ENCODE measurements at regions not wholly inside any gene's neighbourhood (a gene's known extent, or its start where the extent isn't known, plus 50 kb on each side); places are given as distances from the start of the nearest gene placed in this dataset.

- H2AK9ac ChIP-seq (replicated peaks; ENCODE audit: low read depth, low read length, poor library complexity): no peak overlapping the region
- no peak overlapping the region for H3K4me3 ChIP-seq (ENCODE audit: insufficient read depth, low read depth, low read length)
- H3K18ac ChIP-seq (ENCODE audit: low read depth, low read length): no peak overlapping the region
- H3K14ac ChIP-seq (replicated peaks; ENCODE audit: low read depth, low read length): no peak overlapping the region
- H2BK15ac ChIP-seq (ENCODE audit: low read depth, low read length): no peak overlapping the region
- in situ Hi-C loops (cut with MboI; ENCODE audit: low sequenced_read_pairs): no loop called here
- no peaks in the 10 kb centered on the region for H3K9me1 ChIP-seq (ENCODE audit: insufficient read depth, low read length)
- no peak for DNase-seq
- ATAC-seq (ENCODE audit: low read depth): no peak
- ChIA-PET CTCF (no interaction called here), POLR2A (ENCODE audit: unreplicated experiment) (no interaction called here)
- no peak overlapping the region for H3K9ac ChIP-seq (ENCODE audit: low read depth, low read length)
- H3K23ac ChIP-seq (ENCODE audit: low read depth, low read length): no peak overlapping the region
- H4K20me1 ChIP-seq (ENCODE audit: insufficient read depth, low read length): no peaks in the 10 kb centered on the region
- no TSS peak for BruUV-seq (replicated peaks)
- H2BK120ac ChIP-seq (ENCODE audit: low read depth, low read length): no peak overlapping the region
- intact Hi-C loops (cut with micrococcal nuclease): no loop called here
- H3K79me1 ChIP-seq (ENCODE audit: low read depth in 1 of 2, low read length in 2 of 2): no peaks in the 10 kb centered on the region
- dilution Hi-C loops (cut with HindIII; ENCODE audit: low sequenced_read_pairs, unreplicated experiment): no loop called here
- H2BK5ac ChIP-seq (ENCODE audit: low read depth, low read length, poor library complexity, severe bottlenecking): no peak overlapping the region
- H3K56ac ChIP-seq (ENCODE audit: extremely low read depth, insufficient read depth, low read length): no peak overlapping the region
- no peak overlapping the region for H4K8ac ChIP-seq (ENCODE audit: low read depth in 2 of 2, low read length in 2 of 2)
- H3K27ac ChIP-seq (ENCODE audit: insufficient read depth, low read length): no peak overlapping the region
- H3K4ac ChIP-seq (ENCODE audit: low read depth, low read length): no peak overlapping the region
- H4K91ac ChIP-seq (ENCODE audit: insufficient read depth, low read depth, low read length): no peak overlapping the region
- no peaks in the 10 kb centered on the region for H3K27me3 ChIP-seq (ENCODE audit: control insufficient read depth, insufficient read depth, low read length)
- no peak overlapping the region for H2AK5ac ChIP-seq (ENCODE audit: low read depth, low read length)
- no peaks in the 10 kb centered on the region for H3K36me3 ChIP-seq (ENCODE audit: control insufficient read depth, insufficient read depth, low read length)
- no peak overlapping the region for H2BK20ac ChIP-seq (ENCODE audit: low read depth, low read length)
- no peak for TF ChIP-seq MXI1 (IDR thresholded peaks at IDR 0.05; ENCODE audit: borderline replicate concordance, low read depth, low read length)
- no peak for TF ChIP-seq ELK1 (IDR thresholded peaks at IDR 0.05; ENCODE audit: borderline replicate concordance, low read depth, low read length)
- no peak for TF ChIP-seq CEBPB (IDR thresholded peaks at IDR 0.05; ENCODE audit: low read depth, low read length)
- no peak for TF ChIP-seq CTCF (conservative IDR thresholded peaks at IDR 0.05; ENCODE audit: low read depth, low read length)
- no peak for TF ChIP-seq MAZ (IDR thresholded peaks at IDR 0.05; ENCODE audit: borderline replicate concordance, low read depth, low read length)
- no peak for TF ChIP-seq USF2 (IDR thresholded peaks at IDR 0.05; ENCODE audit: low read depth, low read length)
- no peak for TF ChIP-seq BHLHE40 (IDR thresholded peaks at IDR 0.05; ENCODE audit: low read depth, low read length)
- TF ChIP-seq RCOR1 (IDR thresholded peaks at IDR 0.05; ENCODE audit: insufficient replicate concordance, low read length): no peak
- TF ChIP-seq SMC3 (IDR thresholded peaks at IDR 0.05; ENCODE audit: low read depth, low read length): no peak
- no peak for TF ChIP-seq CHD1 (IDR thresholded peaks at IDR 0.05; ENCODE audit: low read depth, low read length)
- TF ChIP-seq RFX5 (IDR thresholded peaks at IDR 0.05; ENCODE audit: low read depth, low read length): no peak
- no CpG with 5 or more reads among the region's 5 CpGs for WGBS, 2 experiments (ENCODE audit: extremely low coverage in 2 of 2, insufficient read length in 1 of 2)
- H3K4me2 ChIP-seq (ENCODE audit: low read depth, low read length): no peak overlapping the region
- peaks cover 43% of the 10 kb centered on the region for H3K9me3 ChIP-seq (ENCODE audit: control insufficient read depth, insufficient read depth, low read length)
- no peak overlapping the region for H2AFZ ChIP-seq (replicated peaks; ENCODE audit: low read length, poor library complexity)
- no peak overlapping the region for H4K5ac ChIP-seq (ENCODE audit: low read depth, low read length)
- no peaks in the 10 kb centered on the region for H3K4me1 ChIP-seq (ENCODE audit: control insufficient read depth, insufficient read depth, low read length)
Observed at GRCh38 chr22:48088251-48088650, 1325.8 kb downstream of the TBC1D22A start.

All from IMR-90 (cell line).